GM18907 (cell line): ENCODE measurements at regions not wholly inside any gene's neighbourhood (a gene's known extent, or its start where the extent isn't known, plus 50 kb on each side); places are given as distances from the start of the nearest gene placed in this dataset.

Experiments used
- ATAC-seq: cut with Tn5 transposase; IDR thresholded peaks from one replicate; pipeline ENCODE4 v1.9.1; 2021; ENCODE audit warnings: mild to moderate bottlenecking, moderate library complexity; ENCODE audit not compliant: unreplicated experiment

DNA sequence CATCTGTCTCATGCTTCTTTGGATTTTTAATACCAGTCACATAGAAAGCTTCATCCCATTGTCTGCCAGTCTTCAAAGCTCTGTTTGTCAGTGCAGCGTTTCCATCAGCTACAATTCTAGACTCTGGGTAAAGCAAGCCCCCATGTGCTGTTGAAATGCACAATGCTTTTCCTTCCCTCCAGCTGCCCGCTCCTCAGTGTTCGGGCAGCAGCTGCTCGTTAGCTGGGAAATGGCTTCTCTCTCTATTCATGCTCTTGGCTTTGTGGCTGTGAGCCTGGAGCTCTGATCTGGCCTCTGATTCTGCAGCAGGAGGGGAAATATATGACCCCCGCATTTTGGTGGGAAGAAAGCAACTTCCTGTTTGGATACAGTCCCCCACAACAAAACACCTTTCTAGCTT, 213.0 kb upstream of the CDYL start:
- no peak for ATAC-seq

DNA sequence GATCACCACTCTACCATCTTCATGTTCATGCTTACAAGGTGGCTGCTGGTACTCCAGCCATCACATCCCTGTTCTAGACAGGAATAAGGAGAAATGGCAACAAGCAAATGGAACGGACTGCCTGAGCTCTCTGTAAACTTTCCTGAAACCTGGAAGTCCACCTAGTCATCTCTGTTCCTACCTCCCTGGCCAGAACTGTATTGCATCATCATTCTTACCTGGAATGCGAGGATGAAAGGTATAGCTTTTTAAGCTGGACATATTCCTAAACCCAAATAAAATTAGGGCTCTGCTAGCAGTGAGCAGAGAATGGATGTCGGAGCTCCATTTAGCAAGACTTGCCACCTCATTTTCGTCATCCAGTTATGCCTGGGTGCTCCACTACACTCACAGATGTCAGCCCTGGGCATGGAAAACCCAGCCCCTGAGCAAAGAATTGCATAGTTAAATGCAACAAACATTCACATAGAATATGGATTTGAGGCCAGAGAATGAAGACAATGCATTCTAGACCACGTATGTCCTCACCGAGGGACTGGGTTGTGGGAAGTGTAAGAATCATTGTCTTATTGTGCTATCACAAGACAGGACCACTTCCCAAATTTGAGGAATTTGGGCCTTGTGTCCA, 214.3 kb upstream of the CDYL start:
- no peak for ATAC-seq

DNA sequence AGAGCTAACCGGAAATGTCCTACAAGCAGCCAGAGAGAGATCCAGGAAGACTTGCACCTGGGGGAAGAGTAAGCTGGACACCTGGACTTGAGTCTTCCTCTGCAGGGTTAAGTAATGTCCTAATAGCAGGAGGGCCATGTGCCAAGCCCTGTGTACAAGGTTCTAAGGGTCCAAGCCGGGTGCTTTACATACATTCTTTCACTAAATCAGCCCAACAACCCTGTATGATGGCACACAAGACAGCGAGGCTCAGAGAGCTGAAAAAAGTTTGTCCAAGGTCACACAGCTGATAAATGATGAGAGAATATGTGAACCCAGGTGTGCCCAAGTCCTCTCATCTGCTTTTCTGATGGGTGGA, 215.1 kb upstream of the CDYL start:
- ATAC-seq, result no peak

- ATAC-seq, result no peak
Observed at GRCh38 chr6:4560221-4561077, 215.8 kb upstream of the CDYL start.

- ATAC-seq, result no peak
Observed at GRCh38 chr6:4559281-4559875, 216.8 kb upstream of the CDYL start.

DNA sequence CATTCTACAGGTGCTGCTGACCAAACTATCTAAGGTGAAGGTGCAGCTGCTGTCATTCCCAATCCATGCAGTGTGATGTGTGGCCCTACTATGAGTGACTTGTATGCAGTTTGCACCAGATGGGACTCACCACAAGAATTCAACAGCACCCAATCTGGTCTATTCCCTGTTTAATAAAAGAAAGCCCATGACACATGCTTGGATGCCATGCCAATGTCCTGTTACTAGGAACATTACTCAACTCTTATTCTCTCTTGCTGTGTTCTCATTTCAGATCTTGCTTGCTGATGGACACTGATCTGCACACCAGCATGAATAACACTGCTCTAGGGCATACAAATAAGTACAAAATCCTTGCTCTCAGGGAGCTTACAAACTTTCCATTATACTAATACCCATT, 221.6 kb upstream of the CDYL start:
- no peak for ATAC-seq

GRCh38 chr6:4553387-4553786, 222.8 kb upstream of the CDYL start:
- ATAC-seq, result no peak

GRCh38 chr6:4550227-4550597, 226.0 kb upstream of the CDYL start:
- ATAC-seq, result no peak

DNA sequence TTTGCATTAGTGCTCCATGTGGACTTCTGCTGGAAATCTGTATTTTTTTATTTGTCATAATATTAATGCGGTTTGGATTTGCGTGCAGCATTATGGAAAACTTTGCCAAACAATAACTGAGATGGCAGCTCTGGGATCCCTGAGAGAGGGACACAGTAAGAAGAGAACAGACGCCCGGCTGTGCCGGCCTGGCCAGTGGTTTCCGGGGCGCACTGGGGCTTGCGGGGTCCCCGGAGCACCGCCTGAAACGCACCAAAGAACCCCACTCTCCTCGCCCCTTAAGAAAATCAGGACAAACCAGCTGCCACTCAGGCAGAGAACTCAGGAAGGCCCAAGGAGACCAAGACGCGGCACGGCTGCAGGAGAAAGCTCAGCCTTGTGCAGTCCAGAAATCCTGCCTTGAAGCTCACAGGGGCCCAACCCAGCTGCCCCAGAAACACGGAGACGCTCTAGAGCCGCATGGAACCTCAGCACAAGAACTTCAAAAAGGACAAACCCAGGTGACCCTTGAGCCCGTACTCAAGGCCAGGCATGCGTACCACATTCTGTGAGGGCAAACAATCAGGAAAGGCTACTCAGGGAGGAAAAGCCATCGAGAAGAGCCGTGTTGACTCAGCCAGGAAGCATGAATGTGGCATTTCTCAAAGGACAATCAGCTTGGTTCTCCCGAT, 226.5 kb upstream of the CDYL start:
- ATAC-seq, result no peak

GRCh38 chr6:4545893-4546292, 230.3 kb upstream of the CDYL start:
- ATAC-seq, result no peak

DNA sequence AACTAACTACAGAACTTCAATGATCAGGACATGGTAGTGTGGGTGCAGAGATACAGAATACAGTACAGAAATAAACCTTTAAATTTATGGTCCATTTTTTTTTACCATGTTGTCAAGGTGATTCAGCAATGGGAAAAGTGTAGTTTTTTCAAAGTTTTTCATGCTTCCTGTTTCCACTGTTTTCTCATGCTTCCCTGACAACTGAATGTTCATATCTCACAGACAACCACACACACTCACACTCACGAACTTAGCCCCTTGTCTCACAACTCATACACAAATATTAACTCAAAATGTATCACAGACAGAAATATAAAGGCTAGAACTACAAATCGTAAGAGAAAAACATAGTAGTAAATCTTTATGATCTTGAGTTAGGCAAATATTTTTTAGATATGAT, 232.6 kb upstream of the CDYL start:
- ATAC-seq, result no peak

GRCh38 chr6:4533576-4533975, 242.6 kb upstream of the CDYL start:
- no peak for ATAC-seq

- ATAC-seq, result no peak
Observed at GRCh38 chr6:4531406-4531805, 244.8 kb upstream of the CDYL start.

- no peak for ATAC-seq
Observed at GRCh38 chr6:4522453-4522852, 253.8 kb upstream of the CDYL start.

DNA sequence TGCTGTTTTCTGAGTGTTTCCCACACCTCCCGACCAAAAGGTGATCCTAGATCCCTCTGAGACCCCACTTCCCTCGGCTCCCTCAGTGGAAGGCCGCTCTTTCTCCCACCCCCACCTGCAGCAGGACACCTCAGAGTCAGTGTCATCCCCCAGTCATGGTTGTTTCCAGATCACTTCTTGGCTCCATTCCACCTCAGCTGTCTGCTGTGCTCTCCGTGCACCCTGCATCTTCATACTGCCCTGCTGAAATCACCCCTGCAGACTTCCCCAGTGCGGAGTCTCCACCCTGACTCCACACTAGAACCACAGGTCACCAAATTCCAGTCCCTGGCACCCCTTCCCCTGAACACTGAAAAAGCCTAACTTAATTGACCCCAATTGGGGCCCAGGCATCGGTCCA, 255.1 kb upstream of the CDYL start:
- no peak for ATAC-seq

GRCh38 chr6:4518506-4518905, 257.7 kb upstream of the CDYL start:
- ATAC-seq, result no peak

- no peak for ATAC-seq
Observed at GRCh38 chr6:4516206-4516605, 260.0 kb upstream of the CDYL start.

- no peak for ATAC-seq
Observed at GRCh38 chr6:4513561-4513960, 262.6 kb upstream of the CDYL start.

DNA sequence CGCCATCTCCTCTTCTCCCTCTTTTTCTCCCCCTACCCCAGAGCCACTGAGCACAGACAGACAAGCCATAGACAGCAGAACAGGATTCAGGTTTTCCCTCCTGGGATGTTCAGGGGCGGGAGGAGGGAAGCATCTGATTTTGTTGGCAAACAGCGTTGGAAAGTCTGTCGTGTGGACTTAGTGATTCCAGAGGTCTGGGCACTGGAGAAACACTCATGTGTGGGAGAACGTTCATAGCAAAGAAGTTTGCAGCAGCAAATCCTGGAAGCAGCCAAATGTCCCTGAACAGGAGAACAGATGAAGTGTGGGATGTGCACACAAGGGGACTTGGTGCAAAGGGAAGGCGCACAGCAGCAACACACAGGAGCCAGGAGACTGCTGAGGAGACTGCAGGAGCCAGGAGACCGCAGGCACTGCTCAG, 264.1 kb upstream of the CDYL start:
- ATAC-seq, result no peak

DNA sequence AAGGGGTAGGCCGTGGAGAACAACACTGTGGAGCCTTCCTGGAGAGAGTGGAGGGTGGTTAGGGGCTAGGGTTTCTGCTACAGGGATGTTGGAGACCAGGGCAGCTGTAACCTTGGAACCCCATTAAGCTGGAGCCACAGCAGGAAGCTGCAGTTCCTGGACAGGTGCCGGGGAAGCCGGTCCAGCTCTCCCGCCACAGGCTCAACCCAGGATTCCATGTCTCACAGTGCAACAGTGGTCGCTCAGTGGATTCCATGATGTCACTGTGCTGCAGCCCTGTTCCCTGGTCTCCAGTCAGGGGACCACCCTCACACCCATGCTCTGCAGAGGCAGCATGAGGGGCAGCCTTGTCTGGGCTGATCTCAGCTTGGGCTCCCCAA, 264.6 kb upstream of the CDYL start:
- no peak for ATAC-seq

GRCh38 chr6:4510906-4511640, 265.1 kb upstream of the CDYL start:
- ATAC-seq, result no peak
